ENCODE measurements at regions not wholly inside any gene's neighbourhood (a gene's known extent, or its start where the extent isn't known, plus 50 kb on each side); places are given as distances from the start of the nearest gene placed in this dataset.

GRCh38 chr17:69625474-69625873 is 211.0 kb downstream of the MAP2K6 start:
- TF ChIP-seq CTCF (conservative IDR thresholded peaks at IDR 0.05), result no peak
- no peak overlapping the region for H3K27ac ChIP-seq

DNA sequence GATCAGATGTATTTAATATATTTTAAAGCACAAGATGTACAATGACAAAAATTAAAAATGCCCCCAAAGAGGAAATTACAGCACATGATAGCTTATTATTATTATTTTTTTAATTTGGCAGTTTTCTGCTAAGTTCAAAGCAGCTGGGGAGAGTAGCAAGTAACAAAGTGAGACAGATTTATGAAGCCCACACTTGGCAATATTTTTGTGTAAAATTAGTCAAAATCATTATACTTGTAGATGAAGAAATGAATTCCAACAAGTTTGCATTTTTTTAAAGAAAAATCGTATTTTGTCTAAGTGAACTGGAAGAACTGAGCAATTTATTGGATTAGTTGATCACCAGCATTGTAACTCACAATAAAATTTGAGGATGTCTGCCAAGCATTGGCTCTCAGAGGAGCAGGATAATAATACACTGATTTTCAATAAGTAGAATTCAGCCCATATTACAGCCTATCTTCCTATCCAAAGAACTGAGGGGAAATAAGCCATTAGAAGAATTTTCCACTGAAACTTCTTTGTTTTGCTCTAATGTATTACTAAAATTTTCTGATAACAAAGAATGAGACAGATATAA is 215.6 kb downstream of the MAP2K6 start:
- no peak for TF ChIP-seq CTCF (conservative IDR thresholded peaks at IDR 0.05)
- H3K27ac ChIP-seq, result no peak overlapping the region

GRCh38 chr17:69634844-69635243 is 220.3 kb downstream of the MAP2K6 start:
- no peak overlapping the region for H3K27ac ChIP-seq
- TF ChIP-seq CTCF (conservative IDR thresholded peaks at IDR 0.05), result no peak

GRCh38 chr17:69637446-69638156 is 223.1 kb downstream of the MAP2K6 start:
- H3K27ac ChIP-seq, result no peak overlapping the region
- TF ChIP-seq CTCF (conservative IDR thresholded peaks at IDR 0.05), result no peak

DNA sequence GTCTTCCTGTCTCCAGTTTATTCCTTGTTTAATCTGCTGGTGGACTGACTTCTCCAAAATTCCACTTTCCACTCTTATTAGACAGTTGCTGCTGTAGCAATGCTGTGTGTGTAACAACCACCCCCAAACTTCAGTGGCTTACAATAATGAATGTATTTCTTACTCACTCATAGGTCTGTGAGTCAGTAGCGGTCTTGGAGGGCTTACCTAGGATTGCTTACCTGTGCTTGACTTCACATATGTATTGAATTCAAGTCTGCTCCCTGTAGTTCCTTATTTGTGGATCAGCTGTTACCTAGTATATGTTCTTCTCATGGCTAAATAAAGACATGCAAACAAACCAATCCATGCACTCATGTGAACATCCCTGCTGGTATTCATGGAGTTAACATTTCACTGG is 224.6 kb downstream of the MAP2K6 start:
- H3K27ac ChIP-seq, result no peak overlapping the region
- no peak for TF ChIP-seq CTCF (conservative IDR thresholded peaks at IDR 0.05)

DNA sequence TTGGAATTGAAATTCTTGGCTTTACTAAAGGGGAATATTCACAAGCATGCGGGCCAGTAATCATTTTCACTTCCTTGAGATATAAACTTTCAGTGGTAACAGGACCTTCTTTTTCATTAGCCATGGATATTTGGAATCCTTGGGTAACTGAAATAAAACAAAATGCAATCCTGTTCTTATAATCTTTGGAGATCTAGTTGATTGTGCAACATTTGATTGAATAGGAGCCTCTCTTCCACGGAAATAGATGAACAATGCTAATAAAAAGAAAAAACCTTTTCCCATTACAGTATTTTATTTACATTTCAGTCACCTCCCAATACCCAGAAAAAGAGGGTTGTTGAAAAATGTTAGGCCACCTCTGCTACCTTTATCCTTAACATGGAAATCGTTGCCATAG is 225.6 kb downstream of the MAP2K6 start:
- no peak for TF ChIP-seq CTCF (conservative IDR thresholded peaks at IDR 0.05)

GRCh38 chr17:69643686-69644085 is 229.2 kb downstream of the MAP2K6 start:
- H3K27ac ChIP-seq, result no peak overlapping the region
- TF ChIP-seq CTCF (conservative IDR thresholded peaks at IDR 0.05), result no peak

More for the DNA sequence above, 225.6 kb downstream of the MAP2K6 start:
- no peak overlapping the region for H3K27ac ChIP-seq
